Nephron progenitor cell (in vitro differentiated cells): ENCODE measurements at regions not wholly inside any gene's neighbourhood (a gene's known extent, or its start where the extent isn't known, plus 50 kb on each side); places are given as distances from the start of the nearest gene placed in this dataset.

Experiments used
- DNase-seq: peaks from one replicate; pipeline ENCODE4 v3.0.0; 2021
- H3K27ac Mint-ChIP-seq: 2 replicates; pipeline ENCODE4 v1.8.0; 2021; ENCODE audit warnings: mild to moderate bottlenecking, moderate library complexity, mixed read lengths
- H3K27me3 Mint-ChIP-seq: 2 replicates; pipeline ENCODE4 v1.8.0; 2021; ENCODE audit warnings: mild to moderate bottlenecking, low read depth, mixed read lengths; ENCODE audit not compliant: poor library complexity
- H3K36me3 Mint-ChIP-seq: 2 replicates; pipeline ENCODE4 v1.8.0; 2021; ENCODE audit warnings: low read depth, mixed read lengths
- H3K4me1 Mint-ChIP-seq: 2 replicates; pipeline ENCODE4 v1.8.0; 2021; ENCODE audit warnings: mixed read lengths
- H3K4me3 Mint-ChIP-seq: 2 replicates; pipeline ENCODE4 v1.8.0; 2021; ENCODE audit warnings: mild to moderate bottlenecking, moderate library complexity, mixed read lengths
- H3K9me3 Mint-ChIP-seq: 2 replicates; pipeline ENCODE4 v1.8.0; 2021; ENCODE audit warnings: mild to moderate bottlenecking, moderate library complexity, mixed read lengths
- CTCF ChIP-seq: fragments of 200-600 bp; sonication (generic); IDR thresholded peaks from 2 replicates; pipeline ENCODE4 v1.5.0; 2021; ENCODE audit warnings: antibody characterized with exemption

DNA sequence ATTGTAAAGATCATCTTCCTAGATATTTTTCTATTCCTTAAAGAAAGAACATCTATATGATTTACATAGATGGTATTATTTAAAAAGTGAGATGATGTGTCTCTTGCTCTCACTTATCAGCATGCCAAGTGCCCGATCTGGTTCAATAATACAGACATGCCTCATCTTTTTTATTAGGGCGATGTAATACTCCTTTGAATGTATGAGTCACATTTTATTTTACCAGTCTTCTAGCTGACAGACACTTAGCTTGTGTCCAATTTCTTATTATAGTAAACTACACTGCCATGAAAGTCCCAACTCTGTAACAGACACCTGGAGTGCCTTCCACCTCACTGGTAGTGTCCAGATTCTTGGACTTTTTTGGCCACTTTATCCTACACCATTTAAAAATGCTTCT lies 586.6 kb upstream of the BTBD3 start:
- no peak for DNase-seq
- no peaks in the 10 kb centered on the region for H3K9me3 Mint-ChIP-seq

GRCh38 chr20:11332381-11332780 lies 585.3 kb upstream of the BTBD3 start:
- TF ChIP-seq CTCF, result no peak
- H3K4me3 Mint-ChIP-seq, result no peak overlapping the region
- H3K27me3 Mint-ChIP-seq, result no peaks in the 10 kb centered on the region
- no peaks in the 10 kb centered on the region for H3K36me3 Mint-ChIP-seq
- no peak for DNase-seq
- H3K27ac Mint-ChIP-seq, result no peak overlapping the region
- H3K4me1 Mint-ChIP-seq, result peaks cover 17% of the 10 kb centered on the region
- no peaks in the 10 kb centered on the region for H3K9me3 Mint-ChIP-seq

More for the DNA sequence above, 586.6 kb upstream of the BTBD3 start:
- H3K4me1 Mint-ChIP-seq, result peaks cover 17% of the 10 kb centered on the region
- no peaks in the 10 kb centered on the region for H3K27me3 Mint-ChIP-seq
- H3K27ac Mint-ChIP-seq, result no peak overlapping the region
- no peak overlapping the region for H3K4me3 Mint-ChIP-seq
- no peak for TF ChIP-seq CTCF
- H3K36me3 Mint-ChIP-seq, result no peaks in the 10 kb centered on the region

DNA sequence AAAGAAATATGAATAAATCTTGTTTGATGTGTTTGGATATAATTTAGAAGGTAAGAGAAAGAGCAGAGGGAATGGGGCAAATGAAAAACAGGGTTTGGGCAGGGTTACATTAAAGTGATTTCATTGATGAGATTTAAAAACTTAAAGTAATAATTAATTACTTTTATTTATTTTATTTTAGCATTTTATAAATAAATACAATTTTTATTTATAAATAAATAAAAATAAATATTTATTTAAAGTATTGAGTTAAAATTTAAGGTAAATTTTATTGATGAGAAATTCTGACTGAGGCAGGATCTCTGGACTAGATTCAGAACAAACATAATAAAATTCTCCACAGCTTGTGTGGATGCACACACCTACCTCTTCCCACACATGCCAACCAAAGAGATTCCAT lies 584.1 kb upstream of the BTBD3 start:
- Mint-ChIP-seq H3K27ac (no peak overlapping the region), H3K9me3 (no peaks in the 10 kb centered on the region), H3K4me1 (peaks cover 17% of the 10 kb centered on the region), H3K4me3 (no peak overlapping the region), H3K27me3 (no peaks in the 10 kb centered on the region), H3K36me3 (no peaks in the 10 kb centered on the region)
- DNase-seq, result no peak
- no peak for TF ChIP-seq CTCF

DNA sequence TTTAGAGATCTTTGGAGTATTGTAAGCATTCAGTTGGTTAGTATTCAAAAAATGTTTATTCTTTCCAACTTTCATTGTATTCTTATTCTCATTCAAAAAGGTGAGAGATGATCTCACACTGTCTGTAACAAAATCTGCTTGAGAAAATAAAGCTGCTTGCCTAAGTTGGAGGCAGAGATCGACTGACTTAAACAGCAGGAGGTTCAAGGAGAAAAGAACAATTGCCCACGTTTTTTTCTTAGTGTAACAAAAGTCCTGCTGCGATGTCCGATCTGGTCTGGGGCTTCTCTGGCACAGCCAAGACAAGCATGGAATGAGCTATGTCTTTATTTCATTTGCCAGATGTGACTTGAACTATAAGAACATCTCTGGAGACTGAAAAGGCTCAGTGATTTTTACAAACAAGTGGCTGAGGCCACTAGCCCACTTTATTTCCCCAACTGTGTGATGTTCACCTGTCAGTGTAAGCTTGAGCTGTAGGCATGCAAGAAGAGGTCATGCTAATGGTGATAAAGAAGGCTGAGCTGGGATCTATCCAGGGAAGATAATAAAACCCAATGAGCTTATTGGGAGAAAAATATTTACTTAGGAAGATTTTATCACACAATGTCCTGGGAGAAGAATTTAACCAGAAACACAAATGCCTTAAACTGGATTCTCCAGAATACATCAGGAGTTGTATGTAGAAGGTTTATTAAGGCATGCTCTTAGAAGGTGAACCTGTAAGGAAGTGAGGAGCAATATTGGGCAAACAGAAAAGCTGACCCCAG lies 580.1 kb upstream of the BTBD3 start:
- no peak overlapping the region for H3K27ac Mint-ChIP-seq
- DNase-seq, result no peak
- no peak overlapping the region for H3K4me3 Mint-ChIP-seq
- H3K27me3 Mint-ChIP-seq, result no peaks in the 10 kb centered on the region
- no peaks in the 10 kb centered on the region for H3K36me3 Mint-ChIP-seq
- peaks cover 17% of the 10 kb centered on the region for H3K4me1 Mint-ChIP-seq
- no peaks in the 10 kb centered on the region for H3K9me3 Mint-ChIP-seq
- TF ChIP-seq CTCF, result no peak

DNA sequence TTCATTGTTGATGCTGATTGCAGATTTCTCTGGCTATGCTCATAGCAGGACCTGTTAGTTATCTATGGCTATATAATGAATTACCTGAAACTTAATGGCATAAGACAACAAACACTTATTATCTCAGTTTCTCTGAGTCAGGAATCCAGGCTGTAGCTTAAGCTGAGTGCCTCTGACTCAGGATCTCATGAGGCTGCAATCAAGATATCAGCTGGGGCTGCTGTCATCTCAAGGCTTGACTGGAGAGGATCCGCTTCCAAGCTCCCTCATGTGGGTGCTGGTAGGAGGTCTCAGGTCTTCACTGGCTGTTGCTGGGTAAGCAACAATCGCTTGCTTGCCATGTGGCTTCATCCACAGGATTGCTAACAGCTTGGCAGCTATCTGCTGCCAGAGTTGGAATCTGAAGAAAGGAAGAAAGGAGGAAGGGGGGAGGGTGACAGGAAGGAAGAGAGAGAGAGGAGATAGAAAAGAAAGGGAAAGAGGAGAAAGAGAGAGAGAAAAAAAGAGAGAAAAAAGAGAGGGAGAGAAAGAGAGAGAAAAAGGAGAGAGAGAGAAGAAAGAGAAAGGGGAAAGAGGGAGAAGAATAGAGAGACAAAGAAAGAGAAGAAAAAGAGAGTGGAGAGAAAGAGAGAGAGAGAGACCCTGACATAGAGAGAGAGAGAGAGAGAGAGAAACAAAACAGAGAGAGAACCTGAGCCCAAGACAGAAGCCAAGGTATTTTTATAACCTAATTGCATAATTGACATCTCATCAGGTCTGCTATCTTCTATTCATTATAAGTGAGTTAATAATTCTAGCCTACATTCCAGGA lies 579.0 kb upstream of the BTBD3 start:
- no peak for TF ChIP-seq CTCF
- Mint-ChIP-seq H3K4me1 (peaks cover 22% of the 10 kb centered on the region), H3K4me3 (no peak overlapping the region), H3K27me3 (no peaks in the 10 kb centered on the region), H3K27ac (peak overlapping the region; percentile 71), H3K9me3 (no peaks in the 10 kb centered on the region), H3K36me3 (no peaks in the 10 kb centered on the region)
- no peak for DNase-seq
